ENCODE measurements at regions not wholly inside any gene's neighbourhood (a gene's known extent, or its start where the extent isn't known, plus 50 kb on each side); places are given as distances from the start of the nearest gene placed in this dataset.

GRCh38 chr13:63307228-63307627 lies 1891.6 kb upstream of the PCDH20 start:
- H2AFZ ChIP-seq (ENCODE audit: low read length, unreplicated experiment) = no peak overlapping the region
- no peak overlapping the region for H3K4me3 ChIP-seq (ENCODE audit: low read depth, low read length)
- no peak overlapping the region for H3K27ac ChIP-seq (ENCODE audit: low read depth, low read length)
- no peaks in the 10 kb centered on the region for H3K36me3 ChIP-seq (ENCODE audit: insufficient read depth, low read length)
- H3K79me2 ChIP-seq (ENCODE audit: control insufficient read depth, insufficient read depth, low read length, unreplicated experiment) = no peaks in the 10 kb centered on the region
- no peaks in the 10 kb centered on the region for H3K27me3 ChIP-seq (ENCODE audit: insufficient read depth, low read length)
- no peaks in the 10 kb centered on the region for H3K4me1 ChIP-seq (ENCODE audit: control insufficient read depth, insufficient read depth, low read length, unreplicated experiment)

DNA sequence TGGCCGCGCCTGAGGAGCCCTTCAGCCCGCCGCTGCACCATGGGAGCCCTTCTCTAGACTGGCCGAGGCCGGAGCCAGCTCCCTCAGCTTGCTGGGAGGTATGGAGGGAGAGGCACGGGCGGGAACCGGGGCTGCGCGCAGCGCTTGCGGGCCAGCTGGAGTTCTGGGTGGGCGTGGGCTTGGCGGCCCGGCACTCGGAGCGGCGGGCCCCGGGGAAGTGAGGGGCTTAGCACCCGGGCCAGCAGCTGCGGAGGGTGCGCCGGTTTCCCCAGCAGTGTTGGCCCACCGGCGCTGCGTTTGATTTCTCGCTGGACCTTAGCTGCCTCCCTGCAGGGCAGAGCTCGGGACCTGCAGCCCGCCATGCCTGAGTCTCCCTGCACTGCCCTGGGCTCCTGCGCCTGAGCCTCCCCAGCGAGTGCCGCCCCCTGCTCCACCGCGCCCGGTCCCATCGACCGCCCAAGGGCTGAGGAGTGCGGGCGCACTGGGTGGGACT lies 1890.0 kb upstream of the PCDH20 start:
- Histone ChIP-seq H3K79me2 (ENCODE audit: control insufficient read depth, insufficient read depth, low read length, unreplicated experiment) (no peaks in the 10 kb centered on the region), H2AFZ (ENCODE audit: low read length, unreplicated experiment) (no peak overlapping the region), H3K27ac (ENCODE audit: low read depth, low read length) (no peak overlapping the region), H3K27me3 (ENCODE audit: insufficient read depth, low read length) (no peaks in the 10 kb centered on the region), H3K4me1 (ENCODE audit: control insufficient read depth, insufficient read depth, low read length, unreplicated experiment) (no peaks in the 10 kb centered on the region), H3K36me3 (ENCODE audit: insufficient read depth, low read length) (no peaks in the 10 kb centered on the region), H3K4me3 (ENCODE audit: low read depth, low read length) (no peak overlapping the region)

DNA sequence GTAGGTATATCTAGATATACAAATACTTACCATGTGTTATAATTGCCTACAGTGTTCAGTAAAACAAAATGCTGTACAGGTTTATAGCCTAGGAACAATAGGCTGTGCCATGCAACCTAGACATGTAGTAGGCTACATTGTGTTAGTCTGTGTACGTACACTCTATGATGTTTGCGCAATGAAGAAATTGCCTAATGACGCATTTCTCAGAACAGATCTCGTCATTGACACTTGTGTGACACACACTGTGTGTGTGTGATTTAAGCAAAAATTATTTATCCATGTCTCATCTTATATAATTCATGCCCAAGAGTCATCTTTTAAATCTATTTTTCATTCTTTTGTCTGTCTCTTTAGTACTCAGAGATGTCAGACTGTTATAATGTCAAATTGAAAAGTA lies 1888.8 kb upstream of the PCDH20 start:
- H2AFZ ChIP-seq (ENCODE audit: low read length, unreplicated experiment) = no peak overlapping the region
- H3K36me3 ChIP-seq (ENCODE audit: insufficient read depth, low read length) = no peaks in the 10 kb centered on the region
- no peak overlapping the region for H3K4me3 ChIP-seq (ENCODE audit: low read depth, low read length)
- no peaks in the 10 kb centered on the region for H3K27me3 ChIP-seq (ENCODE audit: insufficient read depth, low read length)
- H3K4me1 ChIP-seq (ENCODE audit: control insufficient read depth, insufficient read depth, low read length, unreplicated experiment) = no peaks in the 10 kb centered on the region
- no peak overlapping the region for H3K27ac ChIP-seq (ENCODE audit: low read depth, low read length)
- H3K79me2 ChIP-seq (ENCODE audit: control insufficient read depth, insufficient read depth, low read length, unreplicated experiment) = no peaks in the 10 kb centered on the region

GRCh38 chr13:63299866-63300394 lies 1884.3 kb upstream of the PCDH20 start:
- no peaks in the 10 kb centered on the region for H3K4me1 ChIP-seq (ENCODE audit: control insufficient read depth, insufficient read depth, low read length, unreplicated experiment)
- no peak overlapping the region for H3K4me3 ChIP-seq (ENCODE audit: low read depth, low read length)
- H3K79me2 ChIP-seq (ENCODE audit: control insufficient read depth, insufficient read depth, low read length, unreplicated experiment) = no peaks in the 10 kb centered on the region
- no peak overlapping the region for H3K27ac ChIP-seq (ENCODE audit: low read depth, low read length)
- H3K36me3 ChIP-seq (ENCODE audit: insufficient read depth, low read length) = no peaks in the 10 kb centered on the region
- H3K27me3 ChIP-seq (ENCODE audit: insufficient read depth, low read length) = no peaks in the 10 kb centered on the region
- no peak overlapping the region for H2AFZ ChIP-seq (ENCODE audit: low read length, unreplicated experiment)

- no peaks in the 10 kb centered on the region for H3K79me2 ChIP-seq (ENCODE audit: control insufficient read depth, insufficient read depth, low read length, unreplicated experiment)
- no peak overlapping the region for H3K4me3 ChIP-seq (ENCODE audit: low read depth, low read length)
- no peaks in the 10 kb centered on the region for H3K27me3 ChIP-seq (ENCODE audit: insufficient read depth, low read length)
- no peaks in the 10 kb centered on the region for H3K4me1 ChIP-seq (ENCODE audit: control insufficient read depth, insufficient read depth, low read length, unreplicated experiment)
- no peaks in the 10 kb centered on the region for H3K36me3 ChIP-seq (ENCODE audit: insufficient read depth, low read length)
- H3K27ac ChIP-seq (ENCODE audit: low read depth, low read length) = no peak overlapping the region
- H2AFZ ChIP-seq (ENCODE audit: low read length, unreplicated experiment) = no peak overlapping the region
These were observed 1881.5 kb upstream of the PCDH20 start for GRCh38 chr13:63297163-63297562.

DNA sequence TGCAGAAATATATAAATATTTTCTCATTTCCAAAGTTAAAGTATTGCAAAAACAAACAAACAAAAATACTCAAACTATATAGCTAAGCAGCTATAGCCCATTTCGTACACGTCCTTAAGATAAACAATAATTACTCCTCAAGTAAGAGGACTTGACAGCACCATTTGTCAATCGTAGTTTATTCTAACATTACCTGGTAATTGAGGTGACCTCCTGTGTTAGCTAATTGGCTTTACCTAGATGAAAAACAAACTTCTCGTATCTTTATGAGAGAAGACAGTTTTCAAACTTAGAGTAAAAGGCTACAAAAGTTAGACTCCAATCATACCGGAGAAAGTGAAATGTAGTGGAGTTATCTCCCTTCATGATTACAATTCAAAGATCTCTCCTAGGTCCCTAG lies 1876.1 kb upstream of the PCDH20 start:
- H3K27ac ChIP-seq (ENCODE audit: low read depth, low read length) = no peak overlapping the region
- no peaks in the 10 kb centered on the region for H3K36me3 ChIP-seq (ENCODE audit: insufficient read depth, low read length)
- no peak overlapping the region for H2AFZ ChIP-seq (ENCODE audit: low read length, unreplicated experiment)
- H3K27me3 ChIP-seq (ENCODE audit: insufficient read depth, low read length) = no peaks in the 10 kb centered on the region
- no peaks in the 10 kb centered on the region for H3K4me1 ChIP-seq (ENCODE audit: control insufficient read depth, insufficient read depth, low read length, unreplicated experiment)
- no peaks in the 10 kb centered on the region for H3K79me2 ChIP-seq (ENCODE audit: control insufficient read depth, insufficient read depth, low read length, unreplicated experiment)
- no peak overlapping the region for H3K4me3 ChIP-seq (ENCODE audit: low read depth, low read length)

DNA sequence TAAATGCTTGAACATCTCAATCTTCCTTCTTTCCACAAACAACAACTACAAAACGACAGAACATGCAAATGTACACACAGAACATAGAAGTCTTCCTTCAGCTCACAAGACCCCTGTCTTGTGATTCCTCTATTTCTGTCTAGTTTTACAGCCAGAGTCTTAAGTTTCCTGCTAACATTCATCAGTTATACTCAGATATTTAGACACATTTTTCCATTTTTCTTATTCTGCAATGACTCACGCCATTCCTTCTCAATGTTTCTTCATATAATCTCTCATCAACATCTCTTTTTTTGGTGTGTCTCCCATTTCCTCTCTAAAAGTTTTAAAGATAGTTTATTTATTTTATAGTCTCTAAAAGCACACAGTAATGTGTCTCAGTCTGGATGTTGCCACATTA lies 1872.9 kb upstream of the PCDH20 start:
- no peaks in the 10 kb centered on the region for H3K79me2 ChIP-seq (ENCODE audit: control insufficient read depth, insufficient read depth, low read length, unreplicated experiment)
- no peaks in the 10 kb centered on the region for H3K27me3 ChIP-seq (ENCODE audit: insufficient read depth, low read length)
- H2AFZ ChIP-seq (ENCODE audit: low read length, unreplicated experiment) = no peak overlapping the region
- H3K4me3 ChIP-seq (ENCODE audit: low read depth, low read length) = no peak overlapping the region
- no peaks in the 10 kb centered on the region for H3K36me3 ChIP-seq (ENCODE audit: insufficient read depth, low read length)
- no peak overlapping the region for H3K27ac ChIP-seq (ENCODE audit: low read depth, low read length)
- H3K4me1 ChIP-seq (ENCODE audit: control insufficient read depth, insufficient read depth, low read length, unreplicated experiment) = no peaks in the 10 kb centered on the region

DNA sequence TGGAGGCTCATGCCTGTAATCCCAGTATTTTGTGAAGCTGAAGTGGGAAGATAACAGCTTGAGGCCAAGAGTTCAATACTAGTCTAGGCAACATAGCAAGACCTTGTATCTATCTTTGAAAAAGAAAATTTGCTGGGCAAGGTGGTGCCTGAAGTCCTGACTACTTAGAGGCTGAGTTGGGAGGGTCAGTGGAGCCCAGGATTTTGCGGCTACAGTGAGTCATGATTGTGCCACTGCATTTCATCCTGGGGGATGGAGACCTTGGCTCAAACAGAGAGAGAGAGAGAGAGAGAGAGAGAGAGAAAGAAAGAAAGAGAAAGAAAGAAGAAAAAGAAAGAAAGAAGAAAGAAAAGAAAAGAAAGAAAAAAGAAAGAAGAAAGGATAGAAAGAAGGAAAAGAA lies 1872.3 kb upstream of the PCDH20 start:
- H3K4me1 ChIP-seq (ENCODE audit: control insufficient read depth, insufficient read depth, low read length, unreplicated experiment) = no peaks in the 10 kb centered on the region
- no peak overlapping the region for H3K4me3 ChIP-seq (ENCODE audit: low read depth, low read length)
- no peaks in the 10 kb centered on the region for H3K27me3 ChIP-seq (ENCODE audit: insufficient read depth, low read length)
- H3K36me3 ChIP-seq (ENCODE audit: insufficient read depth, low read length) = no peaks in the 10 kb centered on the region
- H2AFZ ChIP-seq (ENCODE audit: low read length, unreplicated experiment) = no peak overlapping the region
- H3K79me2 ChIP-seq (ENCODE audit: control insufficient read depth, insufficient read depth, low read length, unreplicated experiment) = no peaks in the 10 kb centered on the region
- H3K27ac ChIP-seq (ENCODE audit: low read depth, low read length) = no peak overlapping the region

DNA sequence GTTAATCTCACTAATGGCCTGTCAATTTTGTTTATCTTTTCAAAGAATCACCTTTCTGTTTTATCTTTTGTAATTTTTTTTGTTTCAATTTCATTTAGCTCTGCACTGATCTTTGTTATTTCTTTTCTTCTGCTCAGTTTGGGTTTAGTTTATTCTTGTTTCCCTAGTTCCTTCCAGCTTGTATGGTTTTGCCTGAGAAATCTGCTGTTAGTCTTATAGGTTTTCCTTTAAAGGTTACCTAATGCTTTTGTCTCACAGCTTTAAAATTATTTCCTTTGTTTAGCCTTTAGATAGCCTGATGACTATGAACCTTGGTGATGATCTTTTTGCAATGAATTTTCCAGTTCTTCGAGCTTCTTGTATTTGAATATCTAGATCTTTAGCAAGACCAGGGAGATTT lies 1869.8 kb upstream of the PCDH20 start:
- Histone ChIP-seq H3K36me3 (ENCODE audit: insufficient read depth, low read length) (no peaks in the 10 kb centered on the region), H3K4me1 (ENCODE audit: control insufficient read depth, insufficient read depth, low read length, unreplicated experiment) (no peaks in the 10 kb centered on the region), H3K79me2 (ENCODE audit: control insufficient read depth, insufficient read depth, low read length, unreplicated experiment) (no peaks in the 10 kb centered on the region), H2AFZ (ENCODE audit: low read length, unreplicated experiment) (no peak overlapping the region), H3K27me3 (ENCODE audit: insufficient read depth, low read length) (no peaks in the 10 kb centered on the region), H3K27ac (ENCODE audit: low read depth, low read length) (no peak overlapping the region), H3K4me3 (ENCODE audit: low read depth, low read length) (no peak overlapping the region)

DNA sequence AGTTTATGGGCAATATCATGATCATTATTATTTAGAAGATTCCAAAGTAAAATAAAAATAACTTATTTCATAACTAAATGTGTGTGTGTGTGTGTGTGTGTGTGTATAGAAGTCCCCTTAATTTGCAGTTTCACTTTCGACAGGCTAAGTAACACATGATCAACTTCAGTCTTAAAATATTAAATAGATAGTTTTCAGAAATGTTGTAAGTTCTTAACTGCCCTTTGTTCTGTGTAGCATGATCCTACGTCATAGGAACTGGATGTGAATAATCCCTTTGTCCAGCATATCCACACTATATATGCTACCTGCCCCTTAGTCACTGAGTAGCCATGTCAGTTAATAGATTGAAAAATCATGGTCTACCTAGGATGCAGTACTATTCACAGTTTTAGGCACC lies 1863.5 kb upstream of the PCDH20 start:
- Histone ChIP-seq H3K4me1 (ENCODE audit: control insufficient read depth, insufficient read depth, low read length, unreplicated experiment) (no peaks in the 10 kb centered on the region), H3K79me2 (ENCODE audit: control insufficient read depth, insufficient read depth, low read length, unreplicated experiment) (no peaks in the 10 kb centered on the region), H3K27me3 (ENCODE audit: insufficient read depth, low read length) (no peaks in the 10 kb centered on the region), H2AFZ (ENCODE audit: low read length, unreplicated experiment) (no peak overlapping the region), H3K27ac (ENCODE audit: low read depth, low read length) (no peak overlapping the region), H3K4me3 (ENCODE audit: low read depth, low read length) (no peak overlapping the region), H3K36me3 (ENCODE audit: insufficient read depth, low read length) (no peaks in the 10 kb centered on the region; the same call in 1 of the 2 replicates)

GRCh38 chr13:63274772-63275171 lies 1859.1 kb upstream of the PCDH20 start:
- H3K4me1 ChIP-seq (ENCODE audit: control insufficient read depth, insufficient read depth, low read length, unreplicated experiment) = no peaks in the 10 kb centered on the region
- H3K27me3 ChIP-seq (ENCODE audit: insufficient read depth, low read length) = no peaks in the 10 kb centered on the region

More at GRCh38 chr13:63274772-63275171, 1859.1 kb upstream of the PCDH20 start:
- H2AFZ ChIP-seq (ENCODE audit: low read length, unreplicated experiment) = no peak overlapping the region
- no peak overlapping the region for H3K27ac ChIP-seq (ENCODE audit: low read depth, low read length)
- H3K4me3 ChIP-seq (ENCODE audit: low read depth, low read length) = no peak overlapping the region
- no peaks in the 10 kb centered on the region; the same call in 1 of the 2 replicates for H3K36me3 ChIP-seq (ENCODE audit: insufficient read depth, low read length)
- no peaks in the 10 kb centered on the region for H3K79me2 ChIP-seq (ENCODE audit: control insufficient read depth, insufficient read depth, low read length, unreplicated experiment)

Measured in ACC112 (cell line).